ENCODE measurements at regions not wholly inside any gene's neighbourhood (a gene's known extent, or its start where the extent isn't known, plus 50 kb on each side); places are given as distances from the start of the nearest gene placed in this dataset.

- no peak for TF ChIP-seq CTCF (conservative IDR thresholded peaks at IDR 0.05)
- TF ChIP-seq EZH2 (IDR thresholded peaks at IDR 0.05; ENCODE audit: low read depth) = no peak
Measured at GRCh38 chr2:37798315-37799005, 126.6 kb upstream of the RMDN2 start.
